HG03457 (cell line): ENCODE measurements at regions not wholly inside any gene's neighbourhood (a gene's known extent, or its start where the extent isn't known, plus 50 kb on each side); places are given as distances from the start of the nearest gene placed in this dataset.
"Not testable (repeated sequence)": the region's sequence is repeated elsewhere in the genome, so short reads cannot be mapped to it uniquely, and the experiment has no call there.

Experiments
- ATAC-seq: cut with Tn5 transposase; IDR thresholded peaks from one replicate; pipeline ENCODE4 v1.9.1; 2021; ENCODE audit warnings: moderate number of reproducible peaks; ENCODE audit not compliant: unreplicated experiment

DNA sequence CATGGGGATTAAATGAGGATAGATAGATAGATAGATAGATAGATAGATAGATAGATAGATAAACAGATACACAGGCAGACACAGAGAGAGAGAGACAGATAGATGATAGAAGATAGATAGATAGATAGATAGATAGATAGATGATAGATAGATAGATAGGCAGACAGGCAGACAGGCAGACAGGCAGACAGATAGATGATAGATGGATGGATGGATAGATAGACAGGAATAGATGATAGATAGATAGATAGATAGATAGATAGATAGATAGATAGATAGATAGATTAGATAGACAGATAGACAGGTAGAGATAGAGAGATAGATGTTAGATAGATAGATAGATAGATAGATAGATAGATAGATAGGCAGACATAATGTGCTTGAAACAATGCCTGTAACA lies 137.3 kb downstream of the MED10 start:
- not testable (repeated sequence) for ATAC-seq

DNA sequence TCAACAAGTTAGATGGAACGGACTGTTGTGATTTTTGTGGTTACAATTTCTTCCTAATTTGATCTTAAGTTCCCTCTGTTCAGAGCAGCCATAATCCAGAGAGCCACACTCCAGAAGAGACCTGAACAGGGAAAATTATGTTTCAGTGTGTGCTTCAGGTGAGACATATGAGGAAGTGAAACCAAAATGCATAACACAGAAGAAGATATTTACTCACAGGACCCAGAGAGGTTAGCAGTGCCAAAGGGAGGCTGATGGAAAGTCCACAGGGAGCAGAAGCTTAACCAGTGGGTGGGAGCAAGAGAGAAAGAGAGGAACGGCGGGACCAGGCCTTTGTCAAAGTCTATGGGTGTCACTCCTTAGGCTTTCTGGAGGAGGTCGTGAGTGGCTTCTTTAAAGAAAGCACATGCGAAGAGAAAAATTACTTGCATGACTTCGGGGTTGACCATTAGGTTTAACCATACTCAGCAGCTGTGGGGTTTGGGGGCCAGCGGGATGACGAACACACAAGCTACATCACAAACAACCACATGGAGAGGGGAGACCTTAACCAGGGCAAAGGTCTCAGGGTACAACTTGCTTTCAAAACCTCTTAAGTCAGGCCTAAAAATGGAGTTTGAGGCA lies 141.4 kb downstream of the MED10 start:
- ATAC-seq, result no peak

DNA sequence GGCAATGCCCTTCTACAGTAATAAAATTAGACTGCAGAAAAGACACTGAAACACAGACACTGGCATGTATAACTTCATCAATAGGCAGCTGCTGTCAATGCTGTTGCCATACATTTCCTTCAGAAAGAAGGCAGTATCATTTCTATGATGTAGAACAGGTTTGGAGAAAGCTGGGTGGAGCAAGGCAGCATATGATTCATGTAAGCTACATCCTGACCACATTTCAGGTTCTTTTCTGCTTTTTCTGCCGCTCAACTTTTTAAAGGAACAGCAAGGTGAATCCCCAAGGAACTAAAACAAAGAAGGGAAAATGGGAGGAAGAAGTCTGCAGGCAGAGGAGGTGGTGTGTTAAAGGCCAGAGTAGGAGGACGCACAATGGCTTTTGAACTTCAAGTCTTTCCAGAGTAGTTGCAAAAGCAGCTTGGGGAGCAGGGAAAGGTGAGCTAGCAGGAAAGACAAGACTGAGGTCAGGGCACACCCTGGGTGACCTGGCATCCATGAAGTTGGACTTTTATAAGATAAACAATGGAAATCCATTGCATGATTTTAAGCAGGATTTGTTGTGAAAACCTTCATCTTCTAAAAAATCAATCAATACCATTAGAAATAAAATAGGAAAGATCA lies 142.1 kb downstream of the MED10 start:
- no peak for ATAC-seq

DNA sequence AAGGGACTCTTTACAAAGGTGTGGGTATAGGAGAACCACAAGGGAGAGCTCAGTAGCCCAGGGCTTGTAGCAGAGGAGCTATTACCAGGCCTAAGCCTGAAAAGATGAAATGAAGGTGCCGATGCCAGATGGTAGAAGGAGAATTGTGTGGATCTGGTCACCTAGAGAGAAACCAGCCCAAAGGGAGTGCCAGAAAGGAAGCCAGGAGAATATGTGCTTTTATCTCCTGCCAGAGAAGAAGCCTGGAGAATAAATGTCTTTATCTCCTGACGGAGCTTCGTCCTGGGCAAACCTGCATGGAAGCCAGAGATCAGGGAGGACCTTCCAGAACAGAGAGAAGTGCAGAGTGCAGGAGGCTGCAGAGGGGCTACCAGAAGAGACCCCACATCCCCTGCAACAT lies 142.6 kb downstream of the MED10 start:
- ATAC-seq, result no peak

DNA sequence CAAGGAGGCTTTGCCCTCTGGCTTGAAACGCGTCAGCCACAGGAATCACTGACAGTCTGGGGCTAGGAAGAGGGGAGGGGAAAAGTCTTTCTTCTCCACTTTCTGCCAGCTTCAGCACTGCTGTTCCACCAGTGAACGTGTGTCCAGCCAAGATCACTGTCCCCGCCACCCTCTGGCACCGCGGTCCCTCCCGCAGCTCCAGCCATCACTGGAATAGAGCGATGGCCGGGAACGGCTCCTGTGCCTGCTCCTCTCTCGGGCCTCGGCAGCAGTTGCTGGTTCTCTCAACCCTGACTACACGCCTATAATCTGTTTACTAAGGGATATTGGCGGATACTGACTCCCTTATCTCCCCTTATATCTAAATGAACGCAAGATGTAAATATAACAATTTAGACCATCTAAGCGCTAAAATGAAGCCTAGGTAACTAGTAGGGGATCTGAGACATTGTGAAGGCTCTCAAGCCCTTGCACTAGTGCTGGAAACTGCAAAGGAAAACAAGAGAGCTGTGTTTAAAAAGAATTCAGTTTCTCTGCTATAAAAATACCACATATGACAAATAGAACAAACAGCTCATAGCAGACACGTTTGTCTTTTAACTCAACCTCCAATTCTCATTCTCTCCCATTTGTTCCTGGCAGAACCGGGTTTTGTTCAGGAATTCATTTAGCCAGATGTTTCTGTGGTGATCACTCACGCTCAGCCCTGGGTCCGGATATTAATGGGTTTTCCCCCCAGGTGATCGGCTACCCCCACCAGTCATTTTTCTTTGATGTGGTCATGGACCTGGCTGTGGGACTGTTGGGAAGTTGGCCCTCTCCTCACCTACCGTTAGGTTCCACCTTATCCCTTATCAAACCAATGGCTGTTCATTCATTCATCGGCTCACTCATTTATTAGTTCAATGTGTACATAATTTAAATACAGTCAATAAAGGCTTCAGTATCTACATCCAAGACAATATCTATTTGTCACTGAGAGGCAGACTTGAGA lies 149.8 kb downstream of the MED10 start:
- no peak for ATAC-seq

DNA sequence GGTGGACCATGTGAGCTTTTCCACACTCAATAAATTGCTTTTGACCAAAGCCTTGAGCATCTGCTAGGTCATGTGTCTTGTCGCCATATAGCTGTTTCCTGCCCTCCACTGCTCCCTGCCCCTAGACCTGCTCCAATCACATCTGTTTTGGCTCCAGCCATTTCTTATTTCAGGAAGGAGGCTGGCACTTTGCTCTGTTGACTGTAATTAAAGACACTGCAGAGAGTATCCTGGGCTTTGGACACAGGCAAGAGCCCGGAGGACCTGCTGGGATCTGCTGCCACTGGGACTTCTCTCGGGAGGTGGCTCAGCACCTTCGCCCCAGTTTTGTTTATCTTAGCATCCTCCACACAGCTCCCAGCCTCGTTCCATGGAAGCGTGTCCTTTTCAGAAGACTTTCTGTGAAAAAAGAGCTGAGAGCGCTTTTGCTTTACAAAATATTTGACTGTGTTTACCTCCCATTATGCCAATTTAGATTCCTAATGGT lies 153.2 kb downstream of the MED10 start:
- ATAC-seq, result no peak

DNA sequence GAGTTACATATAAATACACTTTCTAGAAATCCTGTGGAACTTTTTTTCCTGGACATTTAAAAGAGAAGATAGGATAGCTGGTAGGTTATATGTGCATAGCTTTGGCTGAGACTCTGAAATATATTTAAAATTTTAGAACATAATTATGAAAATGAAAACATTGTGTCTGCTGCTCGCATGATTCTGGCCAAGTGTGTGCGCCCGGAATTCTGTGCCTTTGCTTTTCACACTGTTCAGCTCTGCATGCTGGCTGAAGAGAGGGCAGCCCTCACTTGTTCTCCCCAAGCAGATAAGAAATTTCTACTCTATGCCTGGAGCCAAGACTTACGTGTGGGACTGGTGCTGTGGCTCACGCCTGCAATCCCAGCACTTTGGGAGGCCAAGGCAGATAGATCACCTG lies 153.9 kb downstream of the MED10 start:
- ATAC-seq, result no peak

DNA sequence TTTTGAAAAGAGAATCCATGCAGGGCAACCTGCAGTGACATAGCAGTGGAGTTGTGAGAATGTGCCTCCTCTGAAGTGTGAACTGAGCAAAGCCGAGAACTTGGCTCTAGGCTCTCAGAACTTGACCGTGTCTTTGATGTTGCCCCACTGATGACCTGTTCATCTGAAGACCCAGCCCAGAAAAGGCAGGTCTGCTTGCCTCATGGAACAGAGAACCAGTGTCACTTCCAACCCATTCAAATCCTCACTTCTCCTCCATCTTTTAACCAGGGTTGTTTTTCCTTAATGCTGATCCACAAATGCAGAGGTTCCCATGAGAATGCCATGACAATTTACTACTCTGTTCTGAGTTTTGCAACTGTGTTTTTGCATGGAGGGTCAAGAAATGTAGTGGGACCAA lies 155.4 kb downstream of the MED10 start:
- ATAC-seq, result no peak

DNA sequence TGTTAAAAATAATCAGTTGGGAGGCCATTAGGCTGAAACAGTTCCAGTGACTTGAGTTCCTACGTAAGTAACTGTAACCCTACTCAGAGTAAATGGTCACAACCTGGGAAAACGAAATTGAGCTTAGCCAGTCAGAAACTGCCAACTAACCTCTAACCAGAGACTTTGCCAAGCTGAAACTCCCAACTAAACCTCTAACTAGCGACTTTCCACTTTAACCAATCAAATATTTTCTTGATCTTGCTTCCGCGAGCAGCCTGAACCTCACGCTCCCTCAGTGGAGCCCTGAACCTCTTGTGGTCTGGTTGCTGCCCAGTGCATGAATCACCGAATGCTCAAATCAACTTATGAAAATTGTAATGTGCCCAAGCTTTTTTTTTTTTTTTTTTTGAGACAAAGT lies 156.2 kb downstream of the MED10 start:
- no peak for ATAC-seq

DNA sequence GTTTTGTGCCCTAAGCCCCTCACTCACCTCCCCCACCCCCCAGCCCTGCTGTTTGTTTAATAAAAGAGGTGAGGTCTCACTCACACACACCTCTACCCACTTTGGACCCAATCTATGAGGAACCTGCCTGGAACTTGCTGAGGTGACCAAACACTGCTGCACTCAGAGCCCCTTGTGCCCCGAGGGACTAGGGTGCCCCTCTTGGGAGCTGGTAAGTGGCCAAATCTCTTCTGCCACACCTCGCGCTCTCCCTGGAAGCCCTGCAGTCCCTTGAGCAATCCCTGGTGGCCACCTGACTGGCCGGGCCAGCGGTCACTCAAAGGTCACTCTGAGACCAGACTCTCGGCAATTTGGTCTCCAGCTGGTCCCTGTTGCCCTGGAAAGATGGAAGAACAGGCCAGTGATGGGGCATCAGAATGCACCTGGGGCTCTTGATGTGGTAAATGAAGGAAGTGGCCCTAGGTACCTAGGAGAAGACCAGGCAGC lies 157.2 kb downstream of the MED10 start:
- no peak for ATAC-seq

DNA sequence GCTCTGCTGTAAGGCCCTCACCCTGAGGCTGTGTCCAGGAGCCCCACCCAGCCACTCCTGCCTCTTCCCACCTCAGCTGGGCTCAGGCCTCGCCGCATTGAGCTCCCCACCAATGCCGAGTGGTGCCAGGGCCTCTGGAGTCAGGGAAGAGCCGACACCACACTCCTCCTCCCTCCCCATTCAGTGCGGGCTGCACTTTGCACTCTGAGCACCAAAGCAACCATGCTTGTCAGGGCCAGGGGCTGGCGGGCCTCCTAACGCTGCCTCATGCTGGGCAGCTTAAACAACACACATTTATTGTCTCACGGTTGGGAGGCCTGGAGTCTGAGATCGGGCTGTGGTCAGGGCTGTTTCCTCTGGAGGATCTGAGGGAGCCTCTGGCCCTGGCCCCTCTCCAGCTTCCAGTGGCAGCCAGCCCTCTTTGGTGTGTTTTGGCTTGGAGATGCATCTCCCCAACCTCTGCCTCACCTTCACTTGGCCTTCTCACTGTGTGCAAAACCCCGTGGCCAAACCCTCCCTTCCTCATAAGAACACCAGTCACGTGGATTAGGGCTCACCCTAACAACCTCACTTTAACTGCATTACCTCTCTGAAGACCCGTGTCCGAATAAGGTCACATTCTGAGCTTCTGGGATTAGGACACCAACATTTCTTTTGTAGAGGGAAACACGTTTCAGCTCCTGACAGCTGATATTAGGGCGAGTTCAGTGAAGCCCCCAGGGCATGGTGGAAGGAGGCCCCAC lies 157.8 kb downstream of the MED10 start:
- ATAC-seq, result no peak

DNA sequence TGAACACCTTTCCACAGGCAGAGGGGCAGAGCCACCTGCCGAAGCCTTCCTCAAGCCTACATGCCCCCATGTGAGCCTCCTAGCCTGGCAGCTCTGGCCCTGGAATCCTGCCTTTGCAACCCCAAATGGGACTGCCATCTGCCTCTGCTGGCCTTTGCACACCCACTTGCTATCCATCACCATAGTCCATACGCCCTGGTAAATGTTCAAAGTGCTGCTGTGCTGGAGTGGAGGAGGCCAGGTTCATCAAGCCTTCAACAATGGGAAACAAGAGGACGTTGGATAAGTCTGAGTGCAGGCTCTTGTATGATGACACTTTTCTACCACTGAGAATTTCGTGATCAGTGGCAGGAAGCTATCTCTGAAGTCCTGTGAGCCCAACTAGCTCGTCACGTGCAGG lies 159.8 kb downstream of the MED10 start:
- ATAC-seq, result no peak

DNA sequence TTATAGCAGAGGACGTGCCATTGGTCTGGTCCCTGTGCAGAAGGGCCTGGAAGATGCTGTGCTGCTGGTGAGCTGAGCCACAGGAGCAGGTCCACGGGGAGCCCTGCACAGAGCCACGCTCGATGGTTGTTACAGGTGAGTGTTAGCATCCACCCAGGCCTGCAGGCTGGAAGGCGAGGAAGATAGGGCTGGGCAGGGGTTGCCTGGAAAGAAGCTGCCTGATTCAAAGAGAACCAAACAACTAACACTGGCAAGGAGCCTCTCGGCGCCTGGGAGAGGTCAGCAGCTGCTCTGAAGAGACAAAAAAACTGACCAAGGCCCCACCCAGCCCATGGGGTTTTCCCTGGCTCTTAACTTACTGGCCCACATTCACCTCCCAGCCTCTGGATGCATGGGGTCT lies 160.2 kb downstream of the MED10 start:
- no peak for ATAC-seq

DNA sequence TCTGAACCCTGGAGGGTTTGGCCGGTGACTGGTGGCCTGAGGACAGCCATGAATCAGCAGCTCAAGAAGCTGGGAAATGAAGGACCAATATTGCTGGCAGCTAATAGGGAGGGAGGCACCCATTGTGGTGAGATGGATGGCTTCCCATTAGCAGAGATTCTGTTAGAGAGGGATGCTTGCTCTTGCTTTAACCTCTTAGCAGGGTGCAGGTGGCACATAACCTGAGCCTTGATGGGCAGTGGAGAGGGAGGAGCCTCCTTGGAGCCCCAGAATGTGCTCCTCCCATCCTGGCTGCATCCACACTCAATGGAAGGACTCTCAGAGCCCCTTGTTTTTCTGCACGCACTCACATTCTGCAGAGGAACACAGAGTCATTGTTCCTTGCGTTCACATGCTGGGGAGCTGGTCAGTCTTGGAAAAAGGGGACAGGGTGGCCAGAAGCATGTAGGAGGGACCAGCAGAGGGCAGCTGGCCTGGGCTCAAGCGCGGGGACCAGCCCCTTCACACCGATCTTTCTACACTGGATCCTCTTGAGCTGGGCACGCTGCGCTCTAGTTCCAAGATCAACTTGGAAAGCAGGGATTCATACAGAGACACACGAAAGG lies 161.8 kb downstream of the MED10 start:
- ATAC-seq, result no peak

DNA sequence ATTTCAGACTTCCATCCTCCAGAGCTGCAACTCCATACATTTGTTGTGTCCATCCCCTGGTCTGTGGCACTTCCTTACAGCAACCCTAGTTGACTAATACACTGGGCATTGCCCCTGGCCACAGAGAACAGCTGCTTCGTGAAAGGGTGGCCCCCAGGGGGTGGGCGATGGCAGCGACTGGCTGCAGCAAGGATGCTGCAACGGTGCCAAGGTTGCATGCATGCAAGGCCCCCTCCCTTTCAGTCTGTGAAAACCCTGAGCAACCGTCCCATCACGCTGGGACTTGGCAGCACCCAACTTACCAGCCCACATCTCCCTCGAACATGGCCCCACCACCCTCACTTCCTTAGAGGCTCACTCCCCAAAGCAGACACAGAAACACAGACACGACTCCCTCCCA lies 162.5 kb downstream of the MED10 start:
- no peak for ATAC-seq

DNA sequence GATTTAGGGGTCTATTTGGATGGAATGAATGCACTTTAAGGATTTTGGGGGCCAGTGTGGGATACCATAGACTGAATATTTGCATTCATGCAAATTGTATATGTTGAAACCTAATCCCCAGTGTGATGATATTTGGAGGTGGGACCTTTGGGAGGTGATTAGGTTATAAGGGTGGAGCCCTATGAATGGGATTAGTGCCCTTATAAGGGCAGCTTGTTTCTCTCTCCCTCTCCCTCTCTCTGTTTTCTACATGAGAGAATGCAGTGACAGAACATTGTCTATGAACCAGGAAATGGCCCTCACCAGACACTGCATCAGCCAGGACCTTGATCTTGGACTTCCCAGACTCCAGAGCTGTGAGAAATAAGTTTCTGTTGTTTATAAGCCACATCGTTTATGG lies 166.1 kb downstream of the MED10 start:
- no peak for ATAC-seq

DNA sequence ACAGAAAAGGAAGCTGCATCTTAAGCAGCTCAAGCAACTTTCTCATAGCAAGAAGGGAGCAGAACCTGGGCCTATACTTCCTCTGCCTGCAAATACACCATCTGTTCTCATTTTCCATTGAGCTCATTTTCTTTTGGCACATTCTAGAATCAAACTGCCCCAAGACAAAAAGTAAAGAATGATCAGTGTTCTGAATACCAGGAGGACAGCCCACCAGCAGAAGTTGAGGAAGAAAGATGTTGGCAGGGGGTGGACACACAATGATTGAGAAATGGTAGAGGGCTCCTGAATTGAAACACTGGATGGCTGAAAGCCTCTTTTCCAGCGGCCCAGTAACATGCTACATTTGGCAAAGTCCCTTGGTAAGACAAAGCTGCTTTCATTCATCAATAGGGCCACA lies 171.8 kb downstream of the MED10 start:
- ATAC-seq, result no peak

DNA sequence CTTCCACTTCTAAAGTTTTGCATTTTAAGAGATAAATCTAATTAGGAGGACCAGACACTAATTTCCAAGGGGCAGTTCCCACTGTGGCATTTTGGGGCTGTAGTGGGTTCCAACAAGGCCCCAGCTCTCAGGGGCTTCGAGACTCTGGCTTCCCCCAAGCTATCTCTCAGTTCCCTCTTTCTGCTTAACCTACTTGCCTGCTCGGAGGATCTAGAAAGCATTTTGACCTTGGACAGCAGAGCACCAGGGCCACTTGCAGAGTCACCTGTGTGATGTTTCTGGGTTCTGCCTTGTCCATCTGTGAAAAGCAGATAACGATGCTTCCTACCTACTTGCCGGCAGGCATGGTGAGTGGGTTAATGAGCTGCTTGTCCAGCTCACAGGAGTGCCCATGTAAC lies 175.4 kb downstream of the MED10 start:
- ATAC-seq, result no peak

DNA sequence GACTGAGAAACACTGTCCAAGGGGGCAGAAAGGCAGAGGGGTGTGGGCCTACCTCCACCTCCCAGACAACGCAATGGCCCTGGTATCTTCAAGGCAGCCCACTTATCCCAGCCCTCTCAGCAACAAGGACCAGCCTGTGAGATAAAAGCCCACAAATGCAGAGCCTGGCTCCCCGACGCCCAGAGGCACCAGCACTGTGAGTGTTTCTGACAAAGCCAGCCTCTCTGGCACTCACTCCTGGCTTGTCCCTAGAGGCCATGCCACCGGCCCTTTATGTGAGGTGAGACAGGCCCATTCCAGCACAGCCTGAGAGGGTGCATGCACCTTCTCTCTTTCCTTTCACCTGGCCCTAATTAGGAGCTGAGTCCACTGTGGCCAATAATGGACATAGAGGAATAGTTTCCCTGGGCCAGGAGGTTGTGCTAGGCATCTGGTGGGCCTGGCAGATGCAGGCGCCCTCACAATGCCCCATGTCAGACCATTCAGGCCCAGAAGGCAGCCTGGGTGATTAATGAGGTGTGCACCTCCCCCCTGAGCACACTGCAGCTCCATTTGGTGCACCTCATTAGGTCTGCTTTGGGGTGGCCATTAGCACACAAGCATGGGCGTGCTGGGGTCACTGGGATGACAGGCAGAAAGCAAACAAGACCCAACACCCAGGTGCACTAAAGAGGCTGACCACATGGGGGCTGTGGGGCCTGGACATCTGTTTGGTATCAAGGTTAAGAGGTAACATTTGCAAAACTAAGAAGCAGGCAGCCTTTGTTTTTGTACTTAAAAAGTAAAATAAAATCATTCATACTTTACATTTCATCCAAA lies 176.0 kb downstream of the MED10 start:
- ATAC-seq, result no peak

DNA sequence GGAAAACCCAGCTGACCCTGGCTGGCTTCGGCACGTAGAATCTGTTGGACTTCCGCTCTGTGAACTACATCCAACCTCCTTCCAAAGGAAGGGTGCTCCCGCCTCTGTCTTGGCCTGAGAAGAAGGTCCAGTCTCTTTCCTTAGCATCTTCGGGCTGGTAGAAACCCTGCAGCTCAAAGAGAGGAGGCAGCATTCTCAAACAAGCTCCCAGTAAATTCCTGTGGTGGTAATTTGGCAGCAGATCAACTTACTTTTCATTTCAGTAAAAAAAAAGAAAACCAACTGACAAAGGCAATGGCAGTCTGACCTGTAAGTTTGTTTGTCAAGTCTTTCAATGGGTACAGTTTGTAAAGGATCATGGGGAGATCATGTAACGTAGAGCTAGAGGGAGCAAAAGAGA lies 176.7 kb downstream of the MED10 start:
- no peak for ATAC-seq
